ENCODE measurements at regions not wholly inside any gene's neighbourhood (a gene's known extent, or its start where the extent isn't known, plus 50 kb on each side); places are given as distances from the start of the nearest gene placed in this dataset.

- TF ChIP-seq, protein P1, sequence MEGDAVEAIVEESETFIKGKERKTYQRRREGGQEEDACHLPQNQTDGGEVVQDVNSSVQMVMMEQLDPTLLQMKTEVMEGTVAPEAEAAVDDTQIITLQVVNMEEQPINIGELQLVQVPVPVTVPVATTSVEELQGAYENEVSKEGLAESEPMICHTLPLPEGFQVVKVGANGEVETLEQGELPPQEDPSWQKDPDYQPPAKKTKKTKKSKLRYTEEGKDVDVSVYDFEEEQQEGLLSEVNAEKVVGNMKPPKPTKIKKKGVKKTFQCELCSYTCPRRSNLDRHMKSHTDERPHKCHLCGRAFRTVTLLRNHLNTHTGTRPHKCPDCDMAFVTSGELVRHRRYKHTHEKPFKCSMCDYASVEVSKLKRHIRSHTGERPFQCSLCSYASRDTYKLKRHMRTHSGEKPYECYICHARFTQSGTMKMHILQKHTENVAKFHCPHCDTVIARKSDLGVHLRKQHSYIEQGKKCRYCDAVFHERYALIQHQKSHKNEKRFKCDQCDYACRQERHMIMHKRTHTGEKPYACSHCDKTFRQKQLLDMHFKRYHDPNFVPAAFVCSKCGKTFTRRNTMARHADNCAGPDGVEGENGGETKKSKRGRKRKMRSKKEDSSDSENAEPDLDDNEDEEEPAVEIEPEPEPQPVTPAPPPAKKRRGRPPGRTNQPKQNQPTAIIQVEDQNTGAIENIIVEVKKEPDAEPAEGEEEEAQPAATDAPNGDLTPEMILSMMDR (IDR thresholded peaks at IDR 0.05; ENCODE audit: control extremely low read depth in 1 of 3, insufficient read depth in 1 of 3, low read depth in 1 of 3, low read length in 3 of 3) = no peak
- TF ChIP-seq JUND (IDR thresholded peaks at IDR 0.05; ENCODE audit: low read length) = no peak
- TF ChIP-seq CBX5 (IDR thresholded peaks at IDR 0.05; ENCODE audit: low read depth, low read length) = no peak
- TF ChIP-seq TEAD4 (IDR thresholded peaks at IDR 0.05; ENCODE audit: low read depth, low read length) = no peak
- no peak for TF ChIP-seq SUZ12 (IDR thresholded peaks at IDR 0.05; ENCODE audit: low read length)
These were observed 187.8 kb downstream of the MIAT start for GRCh38 chr22:26845021-26845743.

All from H1 (cell line).